ENCODE measurements at regions not wholly inside any gene's neighbourhood (a gene's known extent, or its start where the extent isn't known, plus 50 kb on each side); places are given as distances from the start of the nearest gene placed in this dataset.
"Not testable (repeated sequence)": the region's sequence is repeated elsewhere in the genome, so short reads cannot be mapped to it uniquely, and the experiment has no call there.

DNA sequence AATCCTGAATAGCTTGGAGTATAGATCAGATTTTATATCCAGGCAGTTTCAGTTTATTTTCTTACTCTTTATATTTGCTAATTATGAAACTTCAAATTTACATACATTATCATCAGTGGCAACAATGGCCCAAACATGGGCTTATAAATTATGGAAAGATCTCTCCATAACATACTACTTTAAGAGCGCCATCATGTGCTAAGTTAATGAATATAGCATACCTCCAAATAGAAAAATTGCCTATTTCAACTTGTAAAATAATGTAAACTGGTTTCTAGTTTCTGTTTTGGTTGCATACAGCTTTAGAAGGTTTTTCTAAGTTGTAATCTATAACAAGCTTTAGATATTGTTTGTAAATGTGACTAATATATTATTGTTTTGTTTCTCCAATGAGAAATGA is 531.3 kb upstream of the UBE2E2 start:
- DNase-seq (ENCODE audit: insufficient read length, low spot score) (no peak), FAIRE-seq (no peak)
- TF ChIP-seq TAF1 (IDR thresholded peaks at IDR 0.05; ENCODE audit: low read depth, low read length): no peak

DNA sequence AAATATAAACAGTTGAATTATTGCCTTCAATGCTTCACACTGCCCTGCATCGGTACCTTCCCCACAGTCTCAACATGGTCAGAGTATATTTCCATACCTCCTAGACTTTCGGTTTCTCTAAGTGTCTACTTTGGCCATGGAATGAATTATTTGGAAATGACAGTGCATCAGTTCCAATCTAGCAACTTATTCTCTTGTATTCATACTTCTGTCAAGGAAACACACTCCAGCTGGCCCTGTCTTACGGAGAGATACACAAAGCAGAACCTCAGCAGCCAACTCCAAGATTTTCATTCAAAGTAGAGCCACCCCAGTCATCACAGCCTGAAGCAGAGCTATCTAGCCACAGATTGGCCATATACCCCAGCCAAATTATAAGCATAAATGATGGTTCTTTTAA is 518.4 kb upstream of the UBE2E2 start:
- no peak for DNase-seq (ENCODE audit: insufficient read length, low spot score)
- no peak for FAIRE-seq
- TF ChIP-seq POU2F2 (IDR thresholded peaks at IDR 0.05; ENCODE audit: low read depth, low read length) (no peak), TAF1 (IDR thresholded peaks at IDR 0.05; ENCODE audit: low read depth, low read length) (no peak), POLR2AphosphoS5 (IDR thresholded peaks at IDR 0.05; ENCODE audit: low read depth, low read length) (no peak), SPI1 (IDR thresholded peaks at IDR 0.05; ENCODE audit: low read depth, low read length) (no peak), POLR2A (IDR thresholded peaks at IDR 0.05; ENCODE audit: low read depth, low read length) (no peak), PAX5 (IDR thresholded peaks at IDR 0.05; ENCODE audit: insufficient read depth, low read length, severe bottlenecking) (no peak)

DNA sequence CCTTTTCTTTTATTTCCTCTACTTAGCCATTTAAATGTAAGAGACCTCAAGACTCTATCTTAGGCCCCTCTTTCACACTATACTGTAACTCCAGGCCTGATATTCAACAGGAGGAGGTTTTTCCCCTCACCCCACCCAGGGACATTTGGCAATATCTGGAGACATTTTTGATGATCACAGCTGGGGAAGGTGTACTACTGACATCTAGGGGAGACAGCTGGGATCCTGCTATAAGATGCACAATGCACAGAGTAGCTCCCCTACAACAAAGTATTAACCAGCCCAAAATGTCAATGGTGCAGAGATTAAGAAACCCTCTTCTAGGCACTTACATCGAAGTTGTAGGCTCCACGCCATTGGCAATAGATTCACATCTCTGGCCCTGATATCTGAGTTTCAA is 517.5 kb upstream of the UBE2E2 start:
- no peak for DNase-seq (ENCODE audit: insufficient read length, low spot score)
- FAIRE-seq: no peak
- TF ChIP-seq TAF1 (IDR thresholded peaks at IDR 0.05; ENCODE audit: low read depth, low read length) (no peak), PAX5 (IDR thresholded peaks at IDR 0.05; ENCODE audit: insufficient read depth, low read length, severe bottlenecking) (no peak), POU2F2 (IDR thresholded peaks at IDR 0.05; ENCODE audit: low read depth, low read length) (no peak), POLR2AphosphoS5 (IDR thresholded peaks at IDR 0.05; ENCODE audit: low read depth, low read length) (no peak), SPI1 (IDR thresholded peaks at IDR 0.05; ENCODE audit: low read depth, low read length) (no peak), POLR2A (IDR thresholded peaks at IDR 0.05; ENCODE audit: low read depth, low read length) (no peak)

DNA sequence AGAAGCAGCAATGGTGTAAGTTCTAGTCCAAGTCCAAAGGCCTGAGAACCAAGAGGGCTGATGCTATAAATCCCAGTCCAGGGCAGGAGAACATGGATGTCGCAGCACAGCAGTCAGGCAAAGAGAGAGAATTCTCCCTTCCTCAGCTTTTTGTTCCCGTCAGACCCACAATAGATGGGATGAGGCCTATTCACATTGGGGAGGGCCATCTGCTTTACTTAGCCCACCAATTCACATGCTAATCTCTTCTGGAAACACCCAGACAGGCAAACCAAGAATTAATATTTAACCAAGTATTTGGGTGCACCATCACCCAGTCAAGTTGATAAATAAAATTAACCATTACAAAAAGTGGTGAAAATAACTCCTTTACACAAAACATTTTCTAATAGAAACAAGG is 511.7 kb upstream of the UBE2E2 start:
- FAIRE-seq (no peak), DNase-seq (ENCODE audit: insufficient read length, low spot score) (no peak)
- no peak for TF ChIP-seq POLR2AphosphoS5 (IDR thresholded peaks at IDR 0.05; ENCODE audit: low read depth, low read length)
- no peak for TF ChIP-seq POLR2A (IDR thresholded peaks at IDR 0.05; ENCODE audit: low read depth, low read length)
- TF ChIP-seq POU2F2 (IDR thresholded peaks at IDR 0.05; ENCODE audit: low read depth, low read length): no peak
- TF ChIP-seq SPI1 (IDR thresholded peaks at IDR 0.05; ENCODE audit: low read depth, low read length): no peak
- TF ChIP-seq PAX5 (IDR thresholded peaks at IDR 0.05; ENCODE audit: insufficient read depth, low read length, severe bottlenecking): no peak
- no peak for TF ChIP-seq TAF1 (IDR thresholded peaks at IDR 0.05; ENCODE audit: low read depth, low read length)

DNA sequence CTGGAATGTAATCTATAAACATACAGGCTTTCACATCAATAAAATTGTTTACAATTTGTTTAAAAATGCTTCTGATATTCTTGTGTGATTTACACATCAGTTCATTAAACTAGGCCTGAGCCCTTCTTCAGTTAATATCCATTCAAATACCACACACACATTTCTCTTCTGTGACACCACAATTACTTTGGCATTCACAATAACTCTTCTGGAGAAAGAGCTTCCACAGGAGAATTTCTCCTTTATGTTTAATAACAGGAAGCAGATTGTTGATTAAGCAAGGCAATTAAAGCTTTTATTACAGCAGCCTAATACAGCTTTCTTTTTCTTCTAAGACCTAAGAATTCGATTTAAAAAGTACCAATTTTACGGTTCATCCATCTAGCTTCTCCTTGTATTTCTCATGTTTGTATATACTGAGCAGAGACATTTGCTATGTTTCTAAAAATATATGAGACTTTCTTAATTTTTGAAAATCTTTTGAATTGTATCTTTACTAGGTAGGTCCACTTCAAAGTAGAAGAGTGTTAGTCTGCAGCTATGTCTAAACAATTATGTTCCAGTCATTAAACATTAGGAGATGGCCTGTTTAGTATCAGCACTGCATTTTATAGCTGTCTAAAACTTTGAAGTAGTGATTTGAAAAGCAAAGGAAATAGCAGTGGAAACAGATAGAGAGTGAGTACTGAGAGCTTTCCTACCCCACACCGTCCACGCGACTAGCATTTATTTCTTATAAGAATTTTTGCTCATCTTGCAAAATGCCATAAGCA is 511.1 kb upstream of the UBE2E2 start:
- FAIRE-seq (no peak), DNase-seq (ENCODE audit: insufficient read length, low spot score) (no peak)
- TF ChIP-seq POU2F2 (IDR thresholded peaks at IDR 0.05; ENCODE audit: low read depth, low read length): no peak
- TF ChIP-seq PAX5 (IDR thresholded peaks at IDR 0.05; ENCODE audit: insufficient read depth, low read length, severe bottlenecking): no peak
- TF ChIP-seq SPI1 (IDR thresholded peaks at IDR 0.05; ENCODE audit: low read depth, low read length): no peak
- no peak for TF ChIP-seq TAF1 (IDR thresholded peaks at IDR 0.05; ENCODE audit: low read depth, low read length)
- no peak for TF ChIP-seq POLR2AphosphoS5 (IDR thresholded peaks at IDR 0.05; ENCODE audit: low read depth, low read length)
- no peak for TF ChIP-seq POLR2A (IDR thresholded peaks at IDR 0.05; ENCODE audit: low read depth, low read length)

DNA sequence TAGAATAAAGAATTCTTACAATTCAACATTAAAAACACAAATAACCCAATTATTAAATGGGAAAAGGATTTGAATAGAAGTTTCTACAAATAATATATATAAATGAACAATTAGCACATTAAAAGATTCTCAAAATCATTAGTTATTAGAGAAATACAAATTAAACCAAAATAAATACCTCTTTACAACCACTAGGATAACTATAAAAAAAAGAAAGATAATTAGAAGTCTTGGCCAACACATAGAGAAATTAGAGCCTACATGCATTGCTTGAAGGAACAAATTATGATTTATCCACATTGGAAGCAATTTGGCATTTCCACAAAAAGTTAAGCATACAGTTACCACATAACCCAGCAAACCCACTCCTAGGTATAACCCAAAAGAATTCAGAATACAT is 502.3 kb upstream of the UBE2E2 start:
- no peak for FAIRE-seq
- DNase-seq (ENCODE audit: insufficient read length, low spot score): no peak

DNA sequence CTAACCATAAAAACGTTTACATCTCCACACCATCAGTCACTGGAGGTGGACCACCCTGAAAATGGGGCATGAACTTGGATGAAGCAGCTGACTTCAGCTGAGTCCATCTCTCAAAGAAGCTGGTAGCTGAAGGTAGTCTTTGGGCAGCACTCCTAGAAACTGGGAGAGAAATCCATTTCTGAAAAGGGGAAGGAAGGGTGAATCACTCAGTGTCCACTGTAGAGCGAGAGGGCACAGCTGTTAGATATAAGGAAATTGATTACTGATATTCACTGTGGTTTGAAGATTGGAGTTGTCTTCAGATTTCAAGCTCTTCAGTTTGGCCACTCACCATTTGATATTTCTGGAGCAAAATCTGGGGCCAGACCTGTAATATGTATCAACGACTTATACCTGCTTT is 499.0 kb upstream of the UBE2E2 start:
- FAIRE-seq: no peak
- TF ChIP-seq POLR2A (IDR thresholded peaks at IDR 0.05; ENCODE audit: low read depth, low read length) (no peak), POLR2AphosphoS5 (IDR thresholded peaks at IDR 0.05; ENCODE audit: low read depth, low read length) (no peak), PAX5 (IDR thresholded peaks at IDR 0.05; ENCODE audit: insufficient read depth, low read length, severe bottlenecking) (no peak), POU2F2 (IDR thresholded peaks at IDR 0.05; ENCODE audit: low read depth, low read length) (no peak), TAF1 (IDR thresholded peaks at IDR 0.05; ENCODE audit: low read depth, low read length) (no peak), SPI1 (IDR thresholded peaks at IDR 0.05; ENCODE audit: low read depth, low read length) (no peak)
- DNase-seq (ENCODE audit: insufficient read length, low spot score): no peak

More for the DNA sequence above, 502.3 kb upstream of the UBE2E2 start:
- no peak for TF ChIP-seq POLR2A (IDR thresholded peaks at IDR 0.05; ENCODE audit: low read depth, low read length)

DNA sequence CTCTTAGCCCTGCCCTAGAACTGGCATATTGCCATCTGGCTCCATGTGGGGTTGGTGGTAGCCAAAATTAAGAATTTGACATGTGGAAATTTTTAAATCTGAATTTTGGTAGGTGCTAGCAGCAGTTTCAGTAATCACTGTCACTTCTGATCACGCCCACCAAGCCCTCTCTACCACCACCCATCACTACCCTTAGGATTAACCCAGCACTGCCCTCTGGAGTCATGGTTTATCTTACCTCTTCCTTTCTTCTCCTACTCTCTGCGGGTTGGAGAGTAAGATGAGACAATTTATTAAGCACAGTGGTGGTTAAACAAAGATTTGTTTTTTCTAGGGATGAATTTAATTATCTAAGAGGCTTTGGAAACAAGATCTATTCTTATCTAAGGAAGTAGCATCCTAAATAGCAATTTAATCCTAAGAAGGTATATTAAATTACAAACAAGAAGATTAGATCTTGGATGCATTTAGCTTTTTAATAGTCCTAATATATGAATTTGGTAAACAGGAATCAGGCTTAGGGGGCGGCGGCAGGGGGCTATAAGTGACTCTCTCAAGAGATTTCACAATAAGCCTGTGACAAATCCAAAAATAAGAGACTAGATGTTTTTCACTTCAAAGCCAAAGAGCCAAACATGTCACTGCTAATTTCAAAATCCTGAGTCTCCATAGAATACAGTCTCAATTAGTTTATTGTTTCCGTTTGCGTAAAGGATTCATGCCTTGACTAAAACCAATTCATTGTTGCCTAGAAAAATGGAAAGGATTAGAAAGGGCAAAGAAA is 498.4 kb upstream of the UBE2E2 start:
- no peak for DNase-seq (ENCODE audit: insufficient read length, low spot score)
- FAIRE-seq: no peak
- no peak for TF ChIP-seq POLR2A (IDR thresholded peaks at IDR 0.05; ENCODE audit: low read depth, low read length)
- TF ChIP-seq POLR2AphosphoS5 (IDR thresholded peaks at IDR 0.05; ENCODE audit: low read depth, low read length): no peak
- TF ChIP-seq TAF1 (IDR thresholded peaks at IDR 0.05; ENCODE audit: low read depth, low read length): no peak
- no peak for TF ChIP-seq SPI1 (IDR thresholded peaks at IDR 0.05; ENCODE audit: low read depth, low read length)
- TF ChIP-seq PAX5 (IDR thresholded peaks at IDR 0.05; ENCODE audit: insufficient read depth, low read length, severe bottlenecking): no peak
- TF ChIP-seq POU2F2 (IDR thresholded peaks at IDR 0.05; ENCODE audit: low read depth, low read length): no peak

DNA sequence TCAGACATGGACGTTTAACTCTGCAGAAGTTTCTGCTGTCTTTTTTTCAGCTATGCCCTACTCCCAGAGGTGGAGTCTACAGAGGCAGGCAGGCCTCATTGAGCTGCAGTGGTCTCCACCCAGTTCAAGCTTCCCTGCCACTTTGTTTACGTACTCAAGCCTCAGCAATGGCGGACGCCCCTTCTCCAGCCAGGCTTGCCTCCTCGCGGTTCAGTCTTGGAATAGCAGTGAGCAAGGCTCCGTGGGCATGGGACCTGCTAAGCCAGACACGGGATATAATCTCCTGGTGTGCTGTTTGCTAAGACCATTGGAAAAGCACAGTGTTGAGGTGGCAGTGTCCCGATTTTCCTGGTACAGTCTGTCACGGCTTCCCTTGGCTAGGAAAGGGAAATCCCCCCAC is 496.2 kb upstream of the UBE2E2 start:
- FAIRE-seq; DNase-seq (ENCODE audit: insufficient read length, low spot score): not testable (repeated sequence)

DNA sequence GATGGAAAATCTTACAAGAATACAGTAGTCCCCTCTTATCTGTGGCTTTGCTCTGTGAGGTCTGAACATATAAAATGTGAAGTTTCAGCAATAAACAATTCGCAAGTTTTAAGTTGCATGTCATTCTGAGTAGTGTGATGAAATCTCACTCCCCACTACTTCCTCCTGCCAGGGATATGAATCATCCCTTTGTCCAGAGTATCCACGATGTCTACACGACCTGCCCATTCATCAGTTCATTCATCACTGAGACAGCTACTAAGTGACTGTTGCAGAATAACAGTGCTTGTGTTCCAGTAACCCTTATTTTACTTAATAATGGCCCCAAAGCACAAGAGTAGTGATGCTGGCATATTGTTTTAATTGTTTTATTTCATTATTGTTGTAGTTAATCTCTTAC is 489.2 kb upstream of the UBE2E2 start:
- FAIRE-seq (no peak), DNase-seq (ENCODE audit: insufficient read length, low spot score) (no peak)
- TF ChIP-seq POLR2A (IDR thresholded peaks at IDR 0.05; ENCODE audit: low read depth, low read length) (no peak), SPI1 (IDR thresholded peaks at IDR 0.05; ENCODE audit: low read depth, low read length) (no peak), POU2F2 (IDR thresholded peaks at IDR 0.05; ENCODE audit: low read depth, low read length) (no peak), PAX5 (IDR thresholded peaks at IDR 0.05; ENCODE audit: insufficient read depth, low read length, severe bottlenecking) (no peak), POLR2AphosphoS5 (IDR thresholded peaks at IDR 0.05; ENCODE audit: low read depth, low read length) (no peak)

Measured in GM12891 (cell line).